Left lung (tissue), 4 donors: ENCODE measurements at regions not wholly inside any gene's neighbourhood (a gene's known extent, or its start where the extent isn't known, plus 50 kb on each side); places are given as distances from the start of the nearest gene placed in this dataset.
A peak's percentile ranks its signal among the peaks of the same experiment; 100 is the strongest.
"Not testable (repeated sequence)": the region's sequence is repeated elsewhere in the genome, so short reads cannot be mapped to it uniquely, and the experiment has no call there.

Experiments used
- ATAC-seq: fragments of 200-7000 bp; cut with Tn5 transposase; one replicate; pipeline ENCODE4 v1.9.1; 2020; ENCODE audit warnings: moderate library complexity
- DNase-seq, 4 donors: peaks; one replicate each; pipeline ENCODE4 v3.0.0-alpha.2; 2013 to 2020
- H3K27ac ChIP-seq, 2 donors: fragments of 200-600 bp; sonication (generic) in 1 of 2; one replicate each; pipeline versions ENCODE4 v1.5.0 to v1.8.0; 2020 to 2021
- H3K27me3 ChIP-seq, 2 donors: fragments of 200-600 bp; sonication (generic) in 1 of 2; one replicate each; pipeline versions ENCODE4 v1.5.0 to v1.8.0; 2020 to 2021
- H3K36me3 ChIP-seq, 2 donors: fragments of 200-600 bp; sonication (generic) in 1 of 2; one replicate each; pipeline versions ENCODE4 v1.5.0 to v1.8.0; 2020 to 2021
- H3K4me1 ChIP-seq, 2 donors: fragments of 200-600 bp; one replicate each; pipeline ENCODE4 v1.8.0; 2021
- H3K4me3 ChIP-seq, 2 donors: fragments of 200-600 bp; sonication (generic) in 1 of 2; one replicate each; pipeline versions ENCODE4 v1.5.0 to v1.8.0; 2020 to 2021; ENCODE audit warnings: mild to moderate bottlenecking in 1 of 2
- H3K9me3 ChIP-seq, 2 donors: fragments of 200-600 bp; sonication (generic) in 1 of 2; one replicate each; pipeline versions ENCODE4 v1.5.0 to v1.8.0; 2020 to 2021
- CTCF ChIP-seq, 2 donors: fragments of 200-600 bp; sonication (generic) in 1 of 2; IDR thresholded peaks; one replicate each; pipeline versions ENCODE4 v1.5.0 to v1.8.0; 2021; ENCODE audit warnings: antibody characterized with exemption in 2 of 2
- intact Hi-C, 2 donors: fragments of 100-400 bp; cut with DNase I; formaldehyde crosslinking; loops; one replicate each; pipeline versions ENCODE4 v1.11.2 to v1.14.2; 2022
- donor health status: DM: no; HTN: yes; CAD: no.
- donor health status: DM: no; HTN: no; CAD: no.

- no peak for ATAC-seq
- Histone ChIP-seq H3K27ac (no peak overlapping the region), H3K36me3 (no peaks in the 10 kb centered on the region), H3K9me3 (no peaks in the 10 kb centered on the region), H3K27me3 (no peaks in the 10 kb centered on the region), H3K4me3 (no peak overlapping the region), H3K4me1 (no peaks in the 10 kb centered on the region)
- intact Hi-C loops = no loop called here
- no peak for DNase-seq
- no peak for TF ChIP-seq CTCF (IDR thresholded peaks at IDR 0.05)
Observed at GRCh38 chr2:124999906-125000305, 974.8 kb downstream of the CNTNAP5 start.

DNA sequence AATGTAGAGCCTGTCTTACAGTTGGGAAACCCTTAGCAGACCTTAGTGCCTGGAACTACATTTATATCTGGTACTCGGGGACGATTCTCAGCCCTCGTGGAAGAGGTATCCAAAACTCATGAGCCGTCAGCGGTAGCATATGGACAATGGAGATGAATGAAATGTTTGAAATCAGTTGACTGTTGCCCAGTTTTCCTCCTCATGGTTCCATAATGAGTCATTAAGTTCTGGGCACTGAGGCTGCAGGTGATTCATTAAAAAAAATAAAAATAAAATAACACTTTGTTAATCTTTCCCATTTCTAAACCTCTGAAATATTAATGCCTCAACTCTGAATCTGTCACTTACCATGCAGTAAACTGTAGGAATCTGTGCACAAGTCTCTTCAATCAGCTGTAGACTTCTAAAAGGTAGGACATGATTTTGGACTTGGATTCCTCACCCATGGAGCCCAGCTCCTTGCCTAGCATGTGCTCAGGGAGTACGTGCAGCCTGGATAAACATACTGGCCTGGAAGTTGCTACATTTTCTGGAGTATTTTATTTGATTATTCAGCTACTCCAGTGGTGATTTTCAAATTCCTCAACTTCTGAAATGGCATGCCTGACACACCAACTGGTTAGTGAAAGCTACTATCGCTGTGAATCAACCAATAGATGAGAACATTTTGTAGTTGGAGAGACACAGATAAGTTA lies 979.2 kb downstream of the CNTNAP5 start:
- Histone ChIP-seq H3K4me3 (no peak overlapping the region), H3K4me1 (no peaks in the 10 kb centered on the region), H3K27me3 (no peaks in the 10 kb centered on the region), H3K9me3 (no peaks in the 10 kb centered on the region), H3K36me3 (no peaks in the 10 kb centered on the region), H3K27ac (no peak overlapping the region)
- no peak for DNase-seq
- no peak for TF ChIP-seq CTCF (IDR thresholded peaks at IDR 0.05)
- no peak for ATAC-seq
- intact Hi-C loops = no loop called here

- ATAC-seq (no peak), DNase-seq (no peak)
- TF ChIP-seq CTCF (IDR thresholded peaks at IDR 0.05) = no peak
- Histone ChIP-seq H3K27ac (no peak overlapping the region), H3K9me3 (no peaks in the 10 kb centered on the region), H3K4me1 (no peaks in the 10 kb centered on the region), H3K4me3 (no peak overlapping the region), H3K36me3 (no peaks in the 10 kb centered on the region), H3K27me3 (no peaks in the 10 kb centered on the region)
- intact Hi-C loops = no loop called here
Observed at GRCh38 chr2:125006676-125007075, 981.6 kb downstream of the CNTNAP5 start.

DNA sequence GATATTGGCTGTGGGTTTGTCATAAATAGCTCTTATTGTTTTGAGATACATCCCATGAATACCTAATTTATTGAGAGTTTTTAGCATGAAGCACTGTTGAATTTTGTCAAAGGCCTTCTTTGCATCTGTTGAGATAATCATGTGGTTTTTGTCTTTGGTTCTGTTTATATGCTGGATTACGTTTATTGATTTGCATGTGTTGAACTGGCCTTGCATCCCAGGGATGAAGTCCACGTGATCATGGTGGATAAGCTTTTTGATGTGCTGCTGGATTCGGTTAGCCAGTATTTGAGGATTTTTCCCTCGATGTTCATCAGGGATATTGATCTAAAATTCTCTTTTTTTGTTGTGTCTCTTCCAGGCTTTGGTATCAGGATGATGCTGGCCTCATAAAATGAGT lies 1003.6 kb downstream of the CNTNAP5 start:
- ATAC-seq, H3K4me3 ChIP-seq, intact Hi-C loops, H3K27me3 ChIP-seq, H3K36me3 ChIP-seq, H3K27ac ChIP-seq, DNase-seq, H3K4me1 ChIP-seq: not testable (repeated sequence)
- peaks cover 0 to 18% of the 10 kb centered on the region in 2 donors for H3K9me3 ChIP-seq

DNA sequence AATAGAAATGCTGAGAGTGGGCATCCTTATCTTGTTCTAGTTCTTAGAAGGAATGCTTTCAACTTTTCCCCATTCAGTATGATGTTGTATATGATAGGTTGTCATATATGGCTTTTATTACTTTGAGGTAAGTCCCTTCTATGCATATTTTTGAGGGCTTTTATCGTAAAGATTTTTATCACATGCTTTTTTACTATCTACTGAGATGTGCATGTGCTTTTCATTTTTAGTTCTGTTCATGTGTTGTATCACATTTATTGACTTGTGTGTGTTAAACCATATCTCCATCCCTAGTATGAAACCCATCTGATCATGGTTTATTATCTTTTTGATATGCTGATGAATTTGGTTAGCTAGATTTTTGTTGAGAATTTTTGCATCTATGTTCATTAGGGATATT lies 1008.8 kb downstream of the CNTNAP5 start:
- no peak for DNase-seq
- no peak for ATAC-seq
- Histone ChIP-seq H3K4me3 (no peak overlapping the region), H3K9me3 (peaks cover 0 to 11% of the 10 kb centered on the region in 2 donors), H3K36me3 (no peaks in the 10 kb centered on the region), H3K4me1 (no peaks in the 10 kb centered on the region), H3K27me3 (no peaks in the 10 kb centered on the region), H3K27ac (no peak overlapping the region)
- TF ChIP-seq CTCF (IDR thresholded peaks at IDR 0.05) = no peak
- intact Hi-C loops = no loop called here

DNA sequence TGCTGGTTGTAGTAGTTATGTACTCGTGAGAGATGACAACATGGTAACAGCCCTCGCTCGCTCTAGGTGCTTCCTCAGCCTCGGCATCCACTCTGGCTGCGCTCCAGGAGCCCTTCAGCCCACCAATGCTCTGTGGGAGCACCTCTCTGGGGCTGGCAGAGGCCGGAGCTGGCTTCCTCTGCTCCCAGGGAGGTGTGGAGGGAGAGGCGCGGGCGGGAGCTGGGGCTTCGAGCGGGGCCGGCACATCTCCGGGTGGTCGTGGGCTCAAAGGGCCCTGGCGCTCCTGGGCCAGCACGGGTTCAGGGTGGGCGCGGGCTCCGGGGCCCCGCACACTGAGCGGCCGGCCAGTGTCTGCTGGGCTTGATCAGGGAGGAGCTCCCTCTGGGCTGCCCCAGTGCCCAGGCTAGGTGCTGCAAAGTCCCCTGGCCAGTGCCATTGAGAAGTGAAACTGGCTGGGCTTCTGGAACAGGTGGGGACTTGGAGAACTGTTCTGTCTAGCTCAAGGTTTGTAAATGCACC lies 1012.1 kb downstream of the CNTNAP5 start:
- H3K27me3 ChIP-seq = no peaks in the 10 kb centered on the region
- H3K9me3 ChIP-seq = peaks cover 0 to 9% of the 10 kb centered on the region in 2 donors
- no peak overlapping the region for H3K4me3 ChIP-seq
- ATAC-seq (no peak), DNase-seq (peak in 1 of 4 donors; percentile 62)
- H3K36me3 ChIP-seq = no peaks in the 10 kb centered on the region
- TF ChIP-seq CTCF (IDR thresholded peaks at IDR 0.05) = no peak
- H3K27ac ChIP-seq = no peak overlapping the region
- intact Hi-C loops = no loop called here
- no peaks in the 10 kb centered on the region for H3K4me1 ChIP-seq
